ENCODE measurements at regions not wholly inside any gene's neighbourhood (a gene's known extent, or its start where the extent isn't known, plus 50 kb on each side); places are given as distances from the start of the nearest gene placed in this dataset.

GRCh38 chr2:13660231-13660630 is 943.5 kb downstream of the TRIB2 start:
- TF ChIP-seq EZH2 (IDR thresholded peaks at IDR 0.05; ENCODE audit: insufficient read depth, poor library complexity, severe bottlenecking) (no peak), EZH2phosphoT487 (IDR thresholded peaks at IDR 0.05; ENCODE audit: insufficient read depth, low read depth) (no peak)

Data from GM23248 (cell line).